ENCODE measurements at regions not wholly inside any gene's neighbourhood (a gene's known extent, or its start where the extent isn't known, plus 50 kb on each side); places are given as distances from the start of the nearest gene placed in this dataset.
"Not testable (repeated sequence)": the region's sequence is repeated elsewhere in the genome, so short reads cannot be mapped to it uniquely, and the experiment has no call there.

GRCh38 chr6:144969154-144969553 lies 684.0 kb downstream of the UTRN start:
- Histone ChIP-seq H3K4me1 (no peaks in the 10 kb centered on the region), H3K27ac (no peak overlapping the region), H3K9me3 (no peaks in the 10 kb centered on the region), H3K4me3 (no peak overlapping the region), H3K27me3 (no peaks in the 10 kb centered on the region), H3K36me3 (no peaks in the 10 kb centered on the region)
- no peak for DNase-seq
- TF ChIP-seq POLR2A (IDR thresholded peaks at IDR 0.05) = no peak
- no peak for TF ChIP-seq CTCF (IDR thresholded peaks at IDR 0.05)
- intact Hi-C loops (cut with DNase I; ENCODE audit: low total_unique reads) = no loop called here

GRCh38 chr6:144969602-144970272 lies 684.6 kb downstream of the UTRN start:
- H3K27ac ChIP-seq = no peak overlapping the region
- no peaks in the 10 kb centered on the region for H3K27me3 ChIP-seq
- DNase-seq = no peak
- H3K36me3 ChIP-seq = no peaks in the 10 kb centered on the region
- TF ChIP-seq POLR2A (IDR thresholded peaks at IDR 0.05) (no peak), CTCF (IDR thresholded peaks at IDR 0.05) (no peak)
- H3K4me3 ChIP-seq = no peak overlapping the region
- no peaks in the 10 kb centered on the region for H3K4me1 ChIP-seq
- no peaks in the 10 kb centered on the region for H3K9me3 ChIP-seq
- intact Hi-C loops (cut with DNase I; ENCODE audit: low total_unique reads) = no loop called here

- H3K27me3 ChIP-seq; H3K4me3 ChIP-seq; DNase-seq; intact Hi-C loops (cut with DNase I; ENCODE audit: low total_unique reads); H3K36me3 ChIP-seq; H3K4me1 ChIP-seq; H3K27ac ChIP-seq; H3K9me3 ChIP-seq: not testable (repeated sequence)
Observed at GRCh38 chr6:144977250-144977864, 692.2 kb downstream of the UTRN start.

GRCh38 chr6:144978208-144978607 lies 693.1 kb downstream of the UTRN start:
- H3K9me3 ChIP-seq = no peaks in the 10 kb centered on the region
- no peak for DNase-seq
- intact Hi-C loops (cut with DNase I; ENCODE audit: low total_unique reads) = no loop called here
- H3K27ac ChIP-seq = no peak overlapping the region
- no peaks in the 10 kb centered on the region for H3K4me1 ChIP-seq
- no peak overlapping the region for H3K4me3 ChIP-seq
- no peaks in the 10 kb centered on the region for H3K36me3 ChIP-seq
- no peak for TF ChIP-seq CTCF (IDR thresholded peaks at IDR 0.05)
- no peak for TF ChIP-seq POLR2A (IDR thresholded peaks at IDR 0.05)
- H3K27me3 ChIP-seq = no peaks in the 10 kb centered on the region

GRCh38 chr6:144986271-144986670 lies 701.1 kb downstream of the UTRN start:
- Histone ChIP-seq H3K4me1 (no peaks in the 10 kb centered on the region), H3K27ac (no peak overlapping the region), H3K27me3 (no peaks in the 10 kb centered on the region), H3K4me3 (no peak overlapping the region), H3K9me3 (no peaks in the 10 kb centered on the region), H3K36me3 (no peaks in the 10 kb centered on the region)
- no peak for DNase-seq
- intact Hi-C loops (cut with DNase I; ENCODE audit: low total_unique reads) = no loop called here
- TF ChIP-seq CTCF (IDR thresholded peaks at IDR 0.05) (no peak), POLR2A (IDR thresholded peaks at IDR 0.05) (no peak)
